NT2/D1 (cell line): ENCODE measurements at regions not wholly inside any gene's neighbourhood (a gene's known extent, or its start where the extent isn't known, plus 50 kb on each side); places are given as distances from the start of the nearest gene placed in this dataset.

Experiments used
- DNase-seq: peaks from one replicate; pipeline ENCODE4 v3.0.0-alpha.2; 2011; ENCODE audit warnings: low read depth, low spot score
- H3K27me3 ChIP-seq: 2 replicates; pipeline ENCODE4 v1.6.0; 2011; ENCODE audit warnings: mild to moderate bottlenecking; ENCODE audit not compliant: insufficient read length, insufficient read depth
- H3K36me3 ChIP-seq: 2 replicates; pipeline ENCODE4 v1.6.1; 2011; ENCODE audit warnings: mild to moderate bottlenecking, low read length, mixed read lengths; ENCODE audit not compliant: insufficient read depth, insufficient read length
- H3K4me1 ChIP-seq: 2 replicates; pipeline ENCODE4 v1.5.1; 2011; ENCODE audit not compliant: insufficient read depth, insufficient read length
- H3K4me3 ChIP-seq: 2 replicates; pipeline ENCODE4 v1.5.1; 2011; ENCODE audit warnings: low read depth; ENCODE audit not compliant: insufficient read length
- H3K9ac ChIP-seq: 2 replicates; pipeline ENCODE4 v1.6.0; 2011; ENCODE audit warnings: low read depth; ENCODE audit not compliant: insufficient read length
- H3K9me3 ChIP-seq: 2 replicates; pipeline ENCODE4 v1.5.1; 2011; ENCODE audit warnings: mild to moderate bottlenecking, low read length; ENCODE audit not compliant: insufficient read depth
- SUZ12 ChIP-seq: IDR thresholded peaks from 2 replicates; pipeline ENCODE4 v1.6.1; 2011; ENCODE audit not compliant: insufficient read length, insufficient read depth; ENCODE audit errors: extremely low read depth
- YY1 ChIP-seq: IDR thresholded peaks from 2 replicates; pipeline ENCODE4 v1.6.1; 2011; ENCODE audit not compliant: insufficient read length, insufficient read depth
- ZNF274 ChIP-seq: IDR thresholded peaks from 2 replicates; pipeline ENCODE4 v1.6.1; 2011; ENCODE audit warnings: mild to moderate bottlenecking, low read depth, low read length

DNA sequence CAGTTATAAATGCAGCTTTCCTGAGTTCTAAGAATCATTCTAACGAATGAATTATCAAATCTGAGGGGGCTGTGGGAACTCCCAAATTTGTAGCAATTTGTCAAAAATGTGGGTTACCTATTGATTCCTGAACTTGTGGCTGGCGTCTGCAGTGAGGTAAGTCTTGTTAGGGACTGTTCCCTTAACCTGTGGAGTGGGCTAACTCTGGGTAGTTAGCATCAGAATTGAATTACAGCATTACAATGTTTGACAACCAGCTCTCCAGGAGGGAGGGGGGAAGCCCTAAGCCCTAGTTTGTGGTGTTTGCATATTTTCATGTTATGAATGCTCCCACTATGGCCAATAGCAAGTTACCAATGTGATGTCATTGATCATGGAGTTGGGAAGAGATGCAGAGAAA is 65.9 kb upstream of the STT3B start:
- no peak for DNase-seq
- no peak overlapping the region for H3K4me3 ChIP-seq
- H3K9ac ChIP-seq: no peak overlapping the region
- no peaks in the 10 kb centered on the region for H3K27me3 ChIP-seq
- H3K4me1 ChIP-seq: no peaks in the 10 kb centered on the region
- H3K9me3 ChIP-seq: no peaks in the 10 kb centered on the region
- TF ChIP-seq ZNF274 (no peak), YY1 (no peak), SUZ12 (no peak)
- H3K36me3 ChIP-seq: no peaks in the 10 kb centered on the region

DNA sequence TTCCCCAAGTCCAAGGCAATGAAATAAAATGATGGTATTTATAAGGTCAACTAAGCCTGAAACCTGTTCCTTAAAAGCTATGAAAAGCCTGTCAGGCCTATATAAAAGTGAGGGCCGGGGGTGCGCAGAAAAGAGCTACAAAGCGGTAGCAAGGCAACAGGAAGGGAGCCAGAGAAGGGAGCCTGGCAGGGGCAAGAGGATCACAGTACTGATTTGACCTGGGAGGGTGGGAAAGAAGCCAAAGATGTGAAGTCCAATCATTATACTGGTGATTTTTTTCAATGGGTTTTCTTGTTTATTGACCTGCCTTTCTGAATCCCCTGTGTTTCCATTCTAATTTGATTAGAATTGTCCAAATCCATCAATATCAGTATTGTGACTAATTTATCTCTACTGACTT is 64.3 kb upstream of the STT3B start:
- no peak overlapping the region for H3K4me3 ChIP-seq
- H3K4me1 ChIP-seq: no peaks in the 10 kb centered on the region
- no peak for TF ChIP-seq ZNF274
- TF ChIP-seq SUZ12: no peak
- TF ChIP-seq YY1: no peak
- DNase-seq: no peak
- no peak overlapping the region for H3K9ac ChIP-seq
- H3K36me3 ChIP-seq: no peaks in the 10 kb centered on the region
- H3K9me3 ChIP-seq: no peaks in the 10 kb centered on the region
- H3K27me3 ChIP-seq: no peaks in the 10 kb centered on the region

DNA sequence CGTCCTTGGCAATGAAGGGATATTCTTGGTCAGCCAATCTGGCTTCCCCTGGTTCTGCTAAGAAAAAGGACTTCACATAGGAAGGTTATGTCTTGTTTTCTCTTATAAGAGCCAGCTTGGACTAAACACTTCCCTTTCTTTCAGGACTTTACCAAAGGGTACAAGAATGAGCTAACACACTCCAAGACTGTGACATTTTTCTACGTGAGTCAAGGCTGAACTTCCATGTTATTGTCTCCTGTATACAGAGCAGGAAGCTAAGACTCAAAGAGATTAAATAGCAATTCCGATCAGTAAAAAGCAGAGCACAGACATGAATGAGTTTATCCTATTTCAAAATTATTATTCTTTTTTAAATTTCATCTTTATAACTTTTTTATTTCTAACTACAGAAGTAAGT is 63.3 kb upstream of the STT3B start:
- no peaks in the 10 kb centered on the region for H3K4me1 ChIP-seq
- DNase-seq: no peak
- no peak overlapping the region for H3K4me3 ChIP-seq
- H3K9me3 ChIP-seq: no peaks in the 10 kb centered on the region
- TF ChIP-seq ZNF274 (no peak), SUZ12 (no peak), YY1 (no peak)
- H3K9ac ChIP-seq: no peak overlapping the region
- no peaks in the 10 kb centered on the region for H3K27me3 ChIP-seq
- H3K36me3 ChIP-seq: no peaks in the 10 kb centered on the region

DNA sequence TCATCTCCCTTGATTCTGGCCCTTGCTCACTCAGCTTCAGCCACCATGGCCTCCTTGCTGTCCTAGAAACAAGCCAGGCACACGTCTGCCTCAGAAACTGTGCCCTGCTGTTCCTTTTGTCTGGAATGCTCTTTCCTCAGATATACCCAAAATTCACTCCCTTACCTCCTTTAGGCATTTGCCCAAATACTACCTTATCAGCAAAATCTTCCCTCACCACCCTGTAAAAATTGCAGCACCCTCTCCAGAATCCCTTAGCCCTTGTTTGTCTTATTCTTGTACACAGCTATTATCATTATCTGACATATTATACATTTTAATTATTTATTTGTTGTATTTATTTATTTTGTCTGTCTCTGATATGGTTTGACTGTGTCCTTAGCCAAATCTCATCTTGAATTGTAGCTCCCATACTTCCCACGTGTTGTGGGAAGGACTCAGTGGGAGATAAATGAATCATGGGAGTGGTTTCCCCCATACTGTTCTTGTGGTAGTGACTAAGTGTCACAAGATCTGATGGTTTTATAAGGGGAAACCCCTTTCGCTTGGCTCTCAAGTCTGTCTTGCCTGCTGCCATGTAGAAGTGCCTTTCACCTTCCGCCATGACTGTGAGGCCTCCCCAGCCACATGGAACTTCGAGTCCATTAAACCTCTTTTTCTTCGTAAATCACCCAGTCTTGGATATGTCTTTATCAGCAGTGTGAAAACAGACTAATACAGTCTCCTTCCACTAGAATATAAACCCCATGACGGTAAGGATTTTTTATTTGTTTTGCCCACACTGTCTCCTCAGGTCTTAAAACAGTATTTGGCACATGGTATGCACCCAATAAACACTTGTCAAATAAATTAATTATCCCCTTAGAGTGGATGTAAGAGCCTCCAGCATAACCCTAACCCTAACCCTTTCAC is 60.0 kb upstream of the STT3B start:
- no peak overlapping the region for H3K4me3 ChIP-seq
- H3K9me3 ChIP-seq: no peaks in the 10 kb centered on the region
- no peaks in the 10 kb centered on the region for H3K36me3 ChIP-seq
- no peak overlapping the region for H3K9ac ChIP-seq
- no peak for DNase-seq
- TF ChIP-seq SUZ12 (no peak), ZNF274 (no peak), YY1 (no peak)
- H3K27me3 ChIP-seq: no peaks in the 10 kb centered on the region
- H3K4me1 ChIP-seq: no peaks in the 10 kb centered on the region

DNA sequence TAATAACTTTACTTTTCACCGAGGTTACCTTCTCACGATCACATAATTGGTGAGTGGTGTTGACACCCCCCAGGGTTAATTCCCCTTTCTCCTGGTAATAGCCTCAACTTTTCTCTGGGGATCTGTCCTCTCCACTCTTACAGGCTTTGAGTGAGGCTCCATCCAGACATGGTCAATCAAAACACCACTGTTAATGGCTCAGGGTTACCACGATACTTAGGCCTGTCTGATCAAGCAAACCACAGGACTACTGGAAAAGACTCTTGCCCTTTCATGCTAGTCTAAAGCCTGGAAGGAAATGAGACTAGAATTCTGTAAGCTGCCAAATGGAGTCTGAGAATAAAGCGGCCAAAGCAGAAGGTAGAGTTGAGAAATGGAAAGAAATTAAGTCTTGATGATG is 56.5 kb upstream of the STT3B start:
- Histone ChIP-seq H3K4me3 (no peak overlapping the region), H3K4me1 (no peaks in the 10 kb centered on the region), H3K27me3 (no peaks in the 10 kb centered on the region), H3K9ac (no peak overlapping the region), H3K36me3 (no peaks in the 10 kb centered on the region), H3K9me3 (peaks cover 8% of the 10 kb centered on the region; the same call in 1 of the 2 replicates)
- TF ChIP-seq SUZ12: no peak
- TF ChIP-seq YY1: no peak
- no peak for TF ChIP-seq ZNF274
- DNase-seq: no peak

DNA sequence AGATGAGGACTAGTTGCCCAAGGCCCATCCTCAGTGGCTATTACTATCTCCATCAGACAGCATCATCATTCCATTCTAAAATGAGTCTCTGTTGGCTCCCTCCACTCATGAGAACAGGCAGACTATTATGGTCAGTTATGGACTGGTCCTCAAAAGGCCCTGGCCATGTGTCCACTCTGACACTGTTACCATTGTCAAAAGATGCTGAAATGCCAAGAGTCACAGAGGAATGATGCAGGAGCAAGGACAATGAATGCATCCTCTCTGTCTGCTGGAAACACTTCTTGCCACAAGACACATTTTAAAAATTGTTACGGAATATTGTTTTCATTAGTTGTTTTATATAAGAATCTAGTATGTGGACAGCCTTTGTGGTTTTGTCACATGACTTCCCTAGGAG is 53.3 kb upstream of the STT3B start:
- no peak for DNase-seq
- TF ChIP-seq SUZ12: no peak
- no peak for TF ChIP-seq ZNF274
- no peak for TF ChIP-seq YY1

DNA sequence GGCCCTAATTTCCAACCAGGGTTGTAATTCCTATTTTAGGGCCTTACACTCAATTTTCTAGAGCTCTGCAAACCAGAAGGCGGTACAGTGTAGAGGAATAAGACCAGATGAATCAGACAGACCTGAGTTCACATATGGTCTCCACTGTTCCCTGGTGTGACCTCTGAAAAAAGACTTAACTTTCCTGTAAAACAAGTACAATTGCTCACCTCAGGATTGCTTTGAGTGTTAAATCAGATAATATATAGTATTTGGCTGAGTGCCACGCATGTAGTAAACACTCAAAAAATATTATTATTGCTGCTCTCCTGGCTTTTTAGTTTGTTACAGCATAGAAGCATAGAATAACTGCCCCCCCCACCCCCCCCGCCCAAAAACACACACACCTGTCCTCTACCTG is 51.0 kb upstream of the STT3B start:
- Histone ChIP-seq H3K4me3 (no peak overlapping the region), H3K4me1 (no peaks in the 10 kb centered on the region), H3K27me3 (no peaks in the 10 kb centered on the region), H3K9me3 (peaks cover 8% of the 10 kb centered on the region; the same call in 1 of the 2 replicates), H3K36me3 (no peaks in the 10 kb centered on the region), H3K9ac (no peak overlapping the region)
- DNase-seq: no peak
- no peak for TF ChIP-seq ZNF274
- no peak for TF ChIP-seq YY1
- no peak for TF ChIP-seq SUZ12

More for the DNA sequence above, 53.3 kb upstream of the STT3B start:
- Histone ChIP-seq H3K9ac (no peak overlapping the region), H3K36me3 (no peaks in the 10 kb centered on the region), H3K4me1 (no peaks in the 10 kb centered on the region), H3K9me3 (peaks cover 8% of the 10 kb centered on the region; the same call in 1 of the 2 replicates), H3K27me3 (no peaks in the 10 kb centered on the region), H3K4me3 (no peak overlapping the region)
